Glutamatergic neuron (in vitro differentiated cells): ENCODE measurements at regions not wholly inside any gene's neighbourhood (a gene's known extent, or its start where the extent isn't known, plus 50 kb on each side); places are given as distances from the start of the nearest gene placed in this dataset.

Experiments used
- DNase-seq: peaks from one replicate; pipeline ENCODE4 v3.0.0; 2022
- H3K27ac Mint-ChIP-seq: one replicate; pipeline ENCODE4 v1.8.0; 2020; ENCODE audit warnings: mild to moderate bottlenecking, mixed read lengths, inconsistent platforms; ENCODE audit not compliant: unreplicated experiment
- H3K27me3 Mint-ChIP-seq: one replicate; pipeline ENCODE4 v1.8.0; 2020; ENCODE audit warnings: mild to moderate bottlenecking, moderate library complexity, mixed read lengths, inconsistent platforms; ENCODE audit not compliant: unreplicated experiment
- H3K36me3 Mint-ChIP-seq: one replicate; pipeline ENCODE4 v1.8.0; 2020; ENCODE audit warnings: mild to moderate bottlenecking, mixed read lengths, inconsistent platforms; ENCODE audit not compliant: unreplicated experiment
- H3K4me1 Mint-ChIP-seq: one replicate; pipeline ENCODE4 v1.8.0; 2020; ENCODE audit warnings: mild to moderate bottlenecking, low read depth, mixed read lengths, inconsistent platforms; ENCODE audit not compliant: unreplicated experiment
- H3K4me3 Mint-ChIP-seq: one replicate; pipeline ENCODE4 v1.8.0; 2020; ENCODE audit warnings: mild to moderate bottlenecking, mixed read lengths, inconsistent platforms; ENCODE audit not compliant: unreplicated experiment
- H3K9me3 Mint-ChIP-seq: one replicate; pipeline ENCODE4 v1.8.0; 2020; ENCODE audit warnings: mild to moderate bottlenecking, moderate library complexity, mixed read lengths, inconsistent platforms; ENCODE audit not compliant: unreplicated experiment
- CTCF ChIP-seq: fragments of 200-600 bp; sonication (generic); IDR thresholded peaks from one replicate; pipeline ENCODE4 v1.5.0; 2021; ENCODE audit not compliant: partially characterized antibody, unreplicated experiment

- no peak for TF ChIP-seq CTCF
- no peaks in the 10 kb centered on the region for H3K9me3 Mint-ChIP-seq
- no peaks in the 10 kb centered on the region for H3K27me3 Mint-ChIP-seq
- no peak overlapping the region for H3K4me3 Mint-ChIP-seq
- DNase-seq: no peak
- no peaks in the 10 kb centered on the region for H3K36me3 Mint-ChIP-seq
- H3K4me1 Mint-ChIP-seq: no peaks in the 10 kb centered on the region
- no peak overlapping the region for H3K27ac Mint-ChIP-seq
These were observed 276.8 kb downstream of the PIK3C3 start for GRCh38 chr18:42231796-42232195.

GRCh38 chr18:42233908-42234307 is 278.9 kb downstream of the PIK3C3 start:
- no peaks in the 10 kb centered on the region for H3K36me3 Mint-ChIP-seq
- no peak for DNase-seq
- H3K27ac Mint-ChIP-seq: no peak overlapping the region
- no peak for TF ChIP-seq CTCF
- H3K4me1 Mint-ChIP-seq: no peaks in the 10 kb centered on the region
- H3K9me3 Mint-ChIP-seq: no peaks in the 10 kb centered on the region
- H3K27me3 Mint-ChIP-seq: no peaks in the 10 kb centered on the region
- no peak overlapping the region for H3K4me3 Mint-ChIP-seq

- no peaks in the 10 kb centered on the region for H3K27me3 Mint-ChIP-seq
- DNase-seq: no peak
- no peaks in the 10 kb centered on the region for H3K4me1 Mint-ChIP-seq
- TF ChIP-seq CTCF: no peak
- no peaks in the 10 kb centered on the region for H3K9me3 Mint-ChIP-seq
- no peak overlapping the region for H3K27ac Mint-ChIP-seq
- peaks cover 7% of the 10 kb centered on the region for H3K36me3 Mint-ChIP-seq
- H3K4me3 Mint-ChIP-seq: no peak overlapping the region
These were observed 287.7 kb downstream of the PIK3C3 start for GRCh38 chr18:42242758-42243157.

- no peaks in the 10 kb centered on the region for H3K9me3 Mint-ChIP-seq
- H3K27me3 Mint-ChIP-seq: no peaks in the 10 kb centered on the region
- no peak for DNase-seq
- no peaks in the 10 kb centered on the region for H3K4me1 Mint-ChIP-seq
- no peak overlapping the region for H3K27ac Mint-ChIP-seq
- H3K4me3 Mint-ChIP-seq: no peak overlapping the region
- H3K36me3 Mint-ChIP-seq: peaks cover 7% of the 10 kb centered on the region
- TF ChIP-seq CTCF: no peak
These were observed 290.1 kb downstream of the PIK3C3 start for GRCh38 chr18:42245137-42245536.

GRCh38 chr18:42255908-42256765 is 301.1 kb downstream of the PIK3C3 start:
- Mint-ChIP-seq H3K4me1 (peaks cover 2% of the 10 kb centered on the region), H3K27me3 (peaks cover 4% of the 10 kb centered on the region)

More at GRCh38 chr18:42255908-42256765, 301.1 kb downstream of the PIK3C3 start:
- H3K27ac Mint-ChIP-seq: no peak overlapping the region
- peaks cover 4% of the 10 kb centered on the region for H3K36me3 Mint-ChIP-seq
- TF ChIP-seq CTCF: no peak
- no peak overlapping the region for H3K4me3 Mint-ChIP-seq
- H3K9me3 Mint-ChIP-seq: peaks cover 4% of the 10 kb centered on the region
- DNase-seq: no peak
